Pons (tissue), 1 donor: ENCODE measurements at regions not wholly inside any gene's neighbourhood (a gene's known extent, or its start where the extent isn't known, plus 50 kb on each side); places are given as distances from the start of the nearest gene placed in this dataset.

Source experiments
- DNase-seq: peaks from one replicate; pipeline ENCODE4 v3.0.0-alpha.2; 2016; ENCODE audit warnings: low spot score

DNA sequence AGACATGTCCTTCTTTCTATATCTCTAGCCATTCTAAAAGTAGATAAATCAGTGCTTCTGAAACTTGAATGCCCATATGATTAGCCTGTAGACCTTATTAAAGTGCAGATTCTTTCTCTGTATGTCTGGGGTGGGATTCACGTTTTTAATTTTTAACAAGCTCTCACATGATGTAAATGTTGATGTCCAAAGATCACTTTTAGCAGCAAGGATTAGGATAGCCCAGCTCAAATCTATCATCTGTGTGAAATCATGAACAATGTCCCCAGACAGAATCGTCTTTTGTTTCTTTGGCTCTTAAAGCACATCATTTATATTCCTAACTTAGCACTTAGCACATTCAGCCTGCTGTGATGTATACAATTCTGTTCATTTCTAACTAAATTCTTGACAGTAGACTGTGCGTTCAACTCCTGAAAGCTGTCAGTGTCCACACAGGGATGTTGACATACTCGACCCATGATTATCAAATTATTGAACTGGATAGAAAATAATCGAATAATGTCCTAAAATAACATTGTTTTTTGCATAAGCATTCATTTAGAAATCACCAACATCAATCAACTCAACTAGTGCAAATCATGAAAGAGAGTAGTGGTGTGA is 102.1 kb upstream of the MLIP start:
- no peak for DNase-seq

DNA sequence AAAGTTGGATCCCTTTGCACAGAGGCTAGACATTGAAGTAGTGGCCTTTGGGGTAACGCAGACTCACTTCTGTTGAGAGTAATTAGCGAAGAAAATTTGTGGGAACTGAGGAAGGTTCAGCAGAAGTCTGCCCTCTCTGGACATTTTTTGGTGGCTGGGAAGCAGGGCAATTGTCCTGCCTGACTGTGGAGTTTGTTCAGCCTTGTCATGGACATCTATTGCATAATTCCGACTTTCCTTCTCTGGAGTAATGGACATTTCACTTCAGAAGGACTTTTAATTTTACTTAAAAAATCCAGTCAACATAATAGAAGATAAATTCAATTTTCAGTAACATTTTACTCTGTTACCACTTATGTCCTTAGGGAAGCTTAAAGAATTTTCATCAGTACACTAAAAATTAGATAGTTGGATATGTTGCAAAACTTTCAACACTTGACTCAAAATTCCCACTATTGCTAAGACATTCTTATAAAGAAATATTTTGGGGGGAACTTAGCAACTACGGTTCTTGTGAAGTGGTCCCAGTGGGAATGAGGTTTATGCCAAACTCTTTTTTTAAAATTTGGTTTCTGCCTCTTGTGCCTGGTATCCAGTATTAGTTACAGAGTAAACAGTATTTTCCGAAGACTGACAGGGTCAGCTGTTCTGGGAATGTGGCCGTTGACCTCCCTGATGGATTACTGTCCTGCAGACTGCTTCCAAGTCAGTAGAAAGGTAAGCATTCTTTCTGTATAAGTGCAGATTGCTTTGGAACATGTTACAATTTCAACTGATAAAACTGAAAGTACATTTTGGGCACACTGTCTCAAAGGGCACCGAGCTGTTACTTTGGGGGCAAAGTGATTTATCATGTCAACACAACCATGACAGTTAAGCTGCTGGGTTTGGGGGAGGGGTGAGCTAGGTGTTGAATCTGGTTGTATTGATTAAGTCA is 100.6 kb upstream of the MLIP start:
- DNase-seq, result no peak

DNA sequence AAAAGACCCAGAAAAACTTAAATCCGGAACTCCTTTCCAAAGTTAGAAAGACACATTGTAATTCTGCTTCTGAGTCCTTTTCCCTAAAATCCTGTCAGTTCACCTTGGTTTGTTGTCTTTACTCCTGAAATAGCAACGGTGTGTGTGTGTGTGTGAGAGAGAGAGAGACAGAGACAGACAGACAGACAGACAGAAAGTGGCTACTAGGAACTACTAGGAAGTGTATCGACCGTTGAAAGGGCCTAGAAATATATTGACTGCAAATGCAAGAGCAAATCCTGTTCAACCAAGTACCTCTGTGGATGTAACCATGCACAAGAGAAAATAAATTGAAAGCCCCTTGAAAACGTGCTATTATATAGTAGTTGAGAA is 100.0 kb upstream of the MLIP start:
- no peak for DNase-seq

DNA sequence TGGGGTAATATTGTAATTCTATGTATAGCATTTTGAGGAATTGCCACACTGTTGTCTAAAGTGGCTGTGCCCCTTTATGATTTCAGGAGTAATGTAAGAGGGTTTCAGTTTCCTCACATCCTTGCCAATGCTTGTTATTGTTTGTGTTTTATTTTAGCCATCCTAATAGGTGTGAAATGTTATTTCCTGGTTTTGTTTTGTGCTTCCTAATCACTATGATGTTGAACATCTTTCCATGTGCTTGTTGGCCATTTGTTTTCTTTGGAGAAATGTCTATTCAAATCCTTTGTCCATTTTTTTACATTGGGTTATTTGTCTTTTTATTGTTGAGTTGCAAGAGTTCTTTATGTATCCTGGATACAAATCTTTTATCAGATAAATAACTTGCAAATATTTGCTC is 97.3 kb upstream of the MLIP start:
- no peak for DNase-seq

DNA sequence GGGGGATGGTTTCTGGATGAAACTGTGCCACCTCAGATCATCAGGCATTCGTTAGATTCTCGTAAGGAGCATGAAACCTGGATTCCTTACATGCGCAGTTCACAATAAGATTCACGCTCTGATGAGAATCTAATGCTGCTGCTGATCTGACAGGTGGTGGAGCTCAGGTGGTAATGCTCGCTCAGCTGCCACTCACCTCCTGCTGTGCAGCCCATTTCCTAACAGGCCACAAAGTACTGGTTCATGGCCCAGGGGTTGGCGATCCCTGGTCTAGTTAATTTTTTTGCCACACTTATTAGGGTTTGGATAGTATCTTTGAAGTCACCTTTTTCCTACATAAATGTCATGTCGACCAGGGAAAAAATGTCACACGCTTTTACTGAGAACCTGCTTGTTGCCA is 96.8 kb upstream of the MLIP start:
- DNase-seq, result no peak

DNA sequence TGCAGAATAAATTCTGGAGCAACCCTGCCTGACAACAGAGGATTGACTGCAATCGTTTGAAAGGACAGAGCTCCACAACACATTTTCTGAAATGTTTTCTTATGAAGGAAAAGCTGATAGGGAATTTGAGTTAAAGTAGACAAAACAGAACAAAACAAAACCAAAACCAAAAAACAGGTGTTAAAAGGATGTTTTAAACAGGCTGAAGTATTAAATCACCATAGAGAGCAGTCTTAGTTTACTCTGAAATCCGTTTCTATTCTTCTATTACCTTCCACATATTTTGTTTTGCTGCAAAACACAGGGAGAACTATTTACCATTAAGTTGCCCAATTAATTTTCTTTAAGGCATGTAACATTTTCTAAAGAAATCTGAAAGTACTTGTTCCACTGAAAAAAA is 93.4 kb upstream of the MLIP start:
- no peak for DNase-seq

DNA sequence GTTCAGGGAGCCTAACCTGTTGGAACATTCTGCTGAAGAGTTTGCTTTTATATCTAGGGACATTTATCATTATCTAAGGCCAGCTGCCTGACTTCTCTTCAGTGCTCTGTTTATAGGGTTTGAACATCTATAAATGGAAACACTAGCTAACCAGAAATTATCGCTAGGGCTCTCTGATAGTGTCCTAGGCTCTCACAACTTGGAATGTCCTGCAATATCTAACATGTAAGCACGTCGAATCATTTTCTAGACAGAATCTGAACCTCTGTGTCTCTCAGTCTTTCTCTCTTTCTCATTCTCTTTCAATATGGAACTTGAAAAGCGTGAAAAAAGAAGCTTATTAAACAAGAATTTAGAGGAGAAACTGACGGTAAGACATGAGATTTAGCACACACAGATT is 92.5 kb upstream of the MLIP start:
- no peak for DNase-seq

DNA sequence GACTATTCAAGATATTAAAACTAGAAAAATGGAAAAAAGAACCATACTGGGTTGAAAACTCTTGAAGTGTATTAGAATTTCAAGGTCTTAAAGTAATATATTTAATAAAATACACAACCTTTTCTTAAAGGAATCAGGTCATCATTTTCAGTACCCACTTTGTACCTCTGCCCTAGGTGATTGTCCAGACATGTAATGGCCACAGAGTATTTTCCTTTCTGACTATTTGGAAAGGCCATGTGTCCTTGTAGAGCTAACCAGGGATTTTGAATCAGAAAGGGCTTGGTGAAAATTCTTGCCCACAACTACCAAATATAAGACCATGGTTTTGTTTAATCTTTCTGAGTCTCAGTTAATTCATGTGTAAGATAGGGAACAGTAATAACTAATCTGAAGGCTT is 91.4 kb upstream of the MLIP start:
- no peak for DNase-seq

DNA sequence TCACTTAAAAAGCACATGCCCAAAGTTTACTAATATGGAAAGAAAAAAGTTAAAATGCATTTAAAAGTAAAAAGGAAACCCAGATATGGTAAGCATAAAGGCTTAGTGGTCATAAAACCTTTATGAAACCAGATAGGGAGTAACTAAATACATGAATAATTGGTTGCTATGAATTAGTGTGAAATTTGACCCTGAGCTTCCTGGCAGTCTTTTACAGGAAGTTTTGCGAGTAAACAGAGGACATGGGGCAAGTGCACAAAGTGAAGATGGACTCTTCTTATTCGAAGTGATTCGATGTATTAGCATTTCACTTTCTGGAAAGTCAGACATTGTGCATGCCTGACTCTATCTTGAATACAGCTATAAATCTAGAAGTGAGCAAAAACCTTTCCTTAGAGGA is 90.9 kb upstream of the MLIP start:
- DNase-seq, result no peak

DNA sequence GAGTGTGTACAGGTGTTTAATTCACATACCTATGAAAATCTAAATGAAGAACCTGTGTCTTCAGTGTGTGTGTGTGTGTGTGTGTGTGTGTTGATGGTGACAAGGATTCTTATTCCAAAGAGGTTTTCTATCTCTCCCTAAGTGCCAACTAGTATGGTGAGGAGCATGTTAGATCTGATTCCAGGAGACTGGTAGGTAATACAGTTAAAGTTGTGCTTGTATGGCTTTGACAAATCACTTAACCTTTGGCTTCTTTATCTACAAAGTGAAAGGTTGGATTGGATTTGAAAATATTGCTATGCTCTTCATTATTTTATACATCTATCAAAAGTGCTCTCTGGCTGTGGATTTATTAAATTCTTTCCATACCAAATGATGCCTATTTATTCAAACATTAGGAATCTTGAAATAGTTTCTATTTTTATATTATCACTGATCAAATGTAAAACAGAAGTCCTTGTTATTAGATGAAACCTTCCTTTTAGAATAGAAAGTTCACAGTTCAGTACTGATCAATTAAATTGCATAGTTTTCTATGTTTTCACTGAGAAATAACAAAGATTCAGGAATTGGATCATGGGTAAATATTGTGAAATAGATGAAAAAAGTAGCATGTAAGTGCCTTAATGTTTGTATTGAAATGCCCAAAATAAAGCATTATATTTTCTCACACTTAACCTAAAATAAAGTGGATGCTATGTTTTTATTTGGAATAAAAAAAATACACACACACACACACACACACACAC is 84.4 kb upstream of the MLIP start:
- no peak for DNase-seq

DNA sequence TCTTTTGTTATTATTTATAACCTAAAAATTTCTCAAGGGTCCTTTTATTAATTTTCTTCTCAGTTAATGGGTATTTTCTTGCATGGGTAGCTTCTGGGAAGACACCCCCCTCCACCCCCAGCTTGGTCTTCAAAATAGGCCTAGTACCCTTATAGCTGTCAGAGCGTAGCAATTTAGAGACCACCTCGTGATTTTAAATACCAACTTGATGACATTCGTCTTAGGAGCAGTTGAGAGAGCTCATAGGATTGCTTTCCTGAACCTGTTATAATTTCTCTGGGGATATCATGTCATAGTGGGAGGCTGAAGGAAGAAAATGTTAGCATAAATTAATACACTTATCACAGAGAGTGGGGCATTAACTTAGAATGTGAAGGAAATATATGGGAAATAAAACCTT is 83.1 kb upstream of the MLIP start:
- no peak for DNase-seq

DNA sequence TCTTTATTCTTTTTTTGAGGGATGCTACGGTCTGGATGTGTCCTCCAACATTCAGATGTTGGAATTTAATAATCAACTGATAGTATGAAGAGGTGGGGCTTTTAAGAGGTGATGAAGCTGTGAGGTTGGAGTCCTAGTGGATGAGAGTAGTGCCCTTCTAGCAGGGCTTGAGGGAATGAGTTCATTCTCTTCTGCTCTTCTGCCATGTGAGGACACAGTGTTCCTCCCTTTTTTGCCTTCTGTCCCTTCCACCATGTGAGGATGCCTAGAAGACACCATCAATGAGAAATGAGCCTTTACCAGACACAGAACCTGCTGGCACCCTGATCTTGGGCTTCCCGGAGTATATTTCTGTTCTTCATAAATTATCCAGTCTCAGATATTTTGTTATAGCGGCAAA is 82.1 kb upstream of the MLIP start:
- no peak for DNase-seq

DNA sequence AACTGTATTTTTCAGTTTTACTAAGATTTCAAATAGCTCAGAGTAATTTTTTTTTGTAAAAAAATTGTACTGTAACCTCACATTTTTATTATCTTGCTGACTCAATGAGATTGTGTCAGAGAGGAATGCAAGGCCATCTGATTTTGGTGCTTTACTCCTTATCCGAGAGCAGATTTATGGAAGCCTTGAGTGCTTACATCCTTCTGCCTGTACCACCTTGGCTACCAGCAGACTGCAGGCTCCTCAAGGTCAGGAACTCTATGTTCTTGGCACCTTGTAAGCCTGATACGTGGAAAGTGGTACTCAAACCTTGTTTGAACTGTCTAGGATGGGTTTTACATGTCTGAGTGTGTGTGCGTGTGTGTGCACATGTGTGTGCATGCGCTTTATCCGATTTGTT is 80.1 kb upstream of the MLIP start:
- DNase-seq, result no peak

DNA sequence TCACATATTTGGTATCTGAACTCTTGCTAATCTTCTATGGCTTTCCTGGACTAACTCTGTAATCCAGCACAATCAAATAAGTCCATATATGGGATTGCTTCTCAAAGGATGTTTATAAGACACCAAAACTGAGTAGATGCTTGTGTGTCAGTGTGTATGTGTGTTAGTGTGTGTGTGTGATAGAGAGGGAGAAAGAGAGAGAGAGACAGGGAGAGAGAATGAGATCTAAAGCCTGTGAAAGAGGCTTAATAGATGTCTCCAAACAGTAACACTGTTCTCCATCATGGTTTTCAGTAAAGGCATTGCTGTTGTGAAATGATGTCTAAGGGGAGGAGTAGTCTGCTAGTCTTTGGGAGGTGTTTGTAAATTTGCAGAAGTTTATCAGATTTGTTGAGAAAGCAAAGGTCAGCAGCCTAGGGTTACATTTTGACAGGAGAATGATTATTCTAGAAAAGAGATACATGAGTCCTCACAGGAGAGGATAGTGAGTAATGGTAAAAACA is 73.9 kb upstream of the MLIP start:
- no peak for DNase-seq

DNA sequence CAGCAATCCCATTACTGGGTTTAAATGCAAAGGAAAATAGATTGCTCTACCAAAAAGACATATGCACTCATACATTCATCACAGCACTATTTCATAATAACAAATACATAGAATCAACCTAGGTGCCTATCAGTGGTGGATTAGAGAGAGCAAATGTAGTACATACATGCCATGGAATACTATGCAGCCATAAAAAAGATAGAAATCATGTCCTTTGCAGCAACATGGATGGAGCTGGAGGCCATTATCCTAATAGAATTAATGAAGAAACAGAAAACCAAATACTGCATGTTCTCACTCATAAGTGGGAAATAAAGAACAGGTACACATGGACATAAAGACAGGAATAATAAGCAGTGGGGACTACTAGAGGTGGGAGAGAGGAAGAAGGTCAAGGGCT is 70.7 kb upstream of the MLIP start:
- no peak for DNase-seq

DNA sequence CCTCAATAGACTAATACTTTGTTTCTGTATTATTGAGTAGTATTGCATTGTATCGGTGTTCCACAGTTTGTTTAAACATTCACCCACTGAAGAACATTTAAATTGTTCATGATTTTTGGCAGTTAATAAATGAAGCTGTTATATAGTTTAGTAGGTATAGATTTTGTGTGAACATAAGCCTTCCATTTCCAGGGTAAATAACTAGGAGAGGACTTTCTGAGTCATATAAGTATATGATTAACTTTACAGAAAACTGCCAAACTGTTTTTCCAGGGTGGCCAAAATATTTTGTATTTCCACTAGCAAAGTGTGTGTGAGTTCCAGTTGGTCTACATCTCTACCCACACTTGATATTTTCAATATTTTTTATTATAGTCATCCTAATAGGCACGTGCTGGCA is 70.0 kb upstream of the MLIP start:
- DNase-seq, result no peak

DNA sequence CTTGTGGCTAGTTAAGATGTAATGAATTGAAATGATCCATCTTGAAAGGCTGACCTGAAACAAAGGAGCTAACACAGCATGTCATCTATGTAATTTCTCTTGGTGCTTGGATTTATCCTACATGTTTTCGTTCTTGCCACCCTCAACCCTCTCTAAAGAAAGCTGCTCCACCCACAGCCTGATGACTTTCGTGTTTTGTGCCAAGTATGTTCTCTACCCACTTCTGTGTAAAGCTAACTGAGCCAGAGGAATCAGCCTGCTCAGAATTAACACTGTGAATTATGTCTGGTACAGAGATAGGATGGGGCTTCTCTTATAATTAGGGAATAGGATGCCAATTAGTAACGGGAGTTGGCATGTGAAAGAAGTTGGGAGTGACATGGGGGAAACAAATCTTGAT is 67.9 kb upstream of the MLIP start:
- DNase-seq, result no peak

DNA sequence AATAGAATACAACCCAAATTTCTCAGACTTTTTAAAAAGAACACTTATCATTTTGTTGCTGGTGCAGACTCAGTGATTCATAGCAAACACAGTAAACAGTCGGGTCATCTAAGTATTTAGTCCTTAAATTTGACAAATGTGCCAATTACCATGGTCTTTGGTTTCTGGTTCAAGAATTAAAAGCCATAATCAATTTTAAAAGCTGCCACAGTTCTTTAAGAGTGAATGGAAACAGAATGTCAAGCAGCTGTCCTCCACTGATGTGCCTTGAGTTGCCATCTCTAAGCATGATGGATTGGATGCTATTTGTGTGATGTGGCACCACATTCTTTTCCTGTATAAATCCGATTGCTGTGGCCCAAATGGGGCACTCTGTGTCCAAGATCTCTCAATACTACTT is 67.2 kb upstream of the MLIP start:
- no peak for DNase-seq

DNA sequence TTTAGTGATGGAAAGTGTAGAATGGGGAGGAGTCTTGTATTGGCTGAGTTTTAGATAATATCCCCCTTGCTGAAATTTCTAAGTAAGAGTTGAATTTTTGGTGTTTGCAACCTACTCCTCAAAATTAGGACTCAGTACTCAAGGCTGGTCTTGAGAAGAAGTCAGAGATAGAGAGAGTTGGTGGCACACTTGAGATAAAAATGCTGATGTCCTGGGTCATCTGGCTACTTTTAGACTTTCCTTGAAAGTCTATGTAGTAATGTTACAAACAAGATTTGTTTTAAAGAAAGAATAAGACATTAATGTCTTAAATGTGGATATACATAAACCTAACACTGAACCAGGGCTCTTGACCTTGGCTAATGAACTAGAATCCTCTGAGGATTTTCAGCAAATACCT is 62.5 kb upstream of the MLIP start:
- DNase-seq, result no peak

DNA sequence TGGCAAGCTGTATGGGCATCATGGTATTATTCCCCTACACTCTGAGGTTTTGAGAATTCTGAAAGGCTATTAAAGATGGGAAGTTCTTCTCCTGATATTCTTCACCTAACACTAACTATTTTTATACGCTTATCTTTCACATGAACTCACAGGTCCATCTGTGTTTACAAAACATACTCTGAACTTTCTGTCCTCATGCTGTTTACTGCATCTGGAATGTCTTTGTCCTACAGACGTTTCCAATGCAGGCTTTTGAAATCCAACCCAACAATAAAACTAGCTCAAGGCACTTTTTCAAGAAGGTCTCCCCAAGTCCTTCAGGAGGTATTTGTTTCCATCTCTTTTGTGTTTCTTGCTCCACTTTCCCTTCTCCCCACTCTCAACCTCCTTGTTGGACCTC is 60.5 kb upstream of the MLIP start:
- no peak for DNase-seq

DNA sequence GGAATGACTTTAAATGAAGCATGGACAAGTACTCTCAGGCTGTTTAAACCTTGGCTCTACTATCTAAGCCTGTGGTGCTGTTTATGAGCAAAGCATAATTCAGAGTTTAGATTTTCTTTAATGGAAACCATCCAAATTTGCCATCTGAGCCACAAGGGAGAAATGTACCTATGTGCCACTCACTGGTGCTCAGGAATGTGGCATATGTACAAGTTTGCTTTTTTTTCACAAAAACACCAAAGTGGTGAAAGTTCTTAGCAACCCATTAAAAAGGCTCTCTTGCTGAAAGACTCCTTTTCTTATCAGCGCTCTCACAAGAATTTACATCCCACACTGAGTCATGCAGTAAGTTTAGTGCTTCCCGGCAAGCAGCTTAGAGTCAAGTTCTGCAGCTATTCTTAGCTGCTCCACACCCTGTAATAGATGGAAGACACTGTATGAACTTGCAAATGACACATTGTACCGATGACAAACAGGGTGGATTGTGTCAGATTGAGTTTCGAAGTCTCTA is 57.3 kb upstream of the MLIP start:
- DNase-seq, result peak; percentile 12

DNA sequence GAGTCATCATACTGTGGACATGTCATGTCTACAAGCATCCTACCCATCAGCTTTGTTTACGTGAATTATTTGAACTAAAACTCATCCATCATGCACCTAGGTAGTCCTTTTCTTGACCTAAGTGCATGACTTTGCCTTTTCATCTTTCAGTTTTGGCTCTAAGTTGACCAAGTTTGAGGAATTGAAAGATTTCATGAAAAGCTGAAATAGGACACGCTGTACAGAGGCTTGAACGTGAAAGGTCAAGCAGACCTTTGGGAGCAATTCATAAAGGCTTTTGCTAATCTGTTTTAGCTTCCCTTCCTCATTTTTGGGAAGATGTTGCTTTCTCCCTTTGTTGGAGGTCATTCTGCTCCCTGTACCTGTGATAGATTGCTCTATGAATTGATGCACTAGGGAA is 55.1 kb upstream of the MLIP start:
- DNase-seq, result no peak

DNA sequence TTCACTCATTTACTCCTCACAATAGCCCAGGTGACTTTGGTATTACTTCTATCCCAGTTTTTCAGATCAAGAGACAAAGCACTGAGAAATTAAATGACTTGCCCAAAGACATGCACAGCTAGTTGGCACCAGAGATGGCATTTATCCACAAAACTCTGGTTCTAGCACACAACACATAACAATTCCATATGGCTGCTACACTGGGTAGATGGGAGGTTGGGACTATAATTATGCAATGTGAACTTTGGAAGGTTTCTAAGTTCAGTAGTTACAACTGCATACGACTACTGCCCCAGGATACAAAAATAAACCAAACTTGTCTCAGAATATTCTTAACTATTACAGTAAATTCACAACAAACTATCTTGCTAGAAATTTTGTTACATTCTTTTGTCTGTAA is 54.2 kb upstream of the MLIP start:
- DNase-seq, result no peak
